GM19397 (cell line): ENCODE measurements at regions not wholly inside any gene's neighbourhood (a gene's known extent, or its start where the extent isn't known, plus 50 kb on each side); places are given as distances from the start of the nearest gene placed in this dataset.

Experiments
- ATAC-seq: cut with Tn5 transposase; IDR thresholded peaks from one replicate; pipeline ENCODE4 v1.9.1; 2021; ENCODE audit warnings: mild to moderate bottlenecking, moderate library complexity; ENCODE audit not compliant: unreplicated experiment

GRCh38 chr14:34247605-34248004 is 214.4 kb downstream of the SPTSSA start:
- ATAC-seq, result no peak

GRCh38 chr14:34246206-34246605 is 215.8 kb downstream of the SPTSSA start:
- ATAC-seq, result no peak

- no peak for ATAC-seq
Measured at GRCh38 chr14:34243401-34243800, 218.6 kb downstream of the SPTSSA start.

GRCh38 chr14:34243001-34243400 is 219.0 kb downstream of the SPTSSA start:
- ATAC-seq, result no peak

DNA sequence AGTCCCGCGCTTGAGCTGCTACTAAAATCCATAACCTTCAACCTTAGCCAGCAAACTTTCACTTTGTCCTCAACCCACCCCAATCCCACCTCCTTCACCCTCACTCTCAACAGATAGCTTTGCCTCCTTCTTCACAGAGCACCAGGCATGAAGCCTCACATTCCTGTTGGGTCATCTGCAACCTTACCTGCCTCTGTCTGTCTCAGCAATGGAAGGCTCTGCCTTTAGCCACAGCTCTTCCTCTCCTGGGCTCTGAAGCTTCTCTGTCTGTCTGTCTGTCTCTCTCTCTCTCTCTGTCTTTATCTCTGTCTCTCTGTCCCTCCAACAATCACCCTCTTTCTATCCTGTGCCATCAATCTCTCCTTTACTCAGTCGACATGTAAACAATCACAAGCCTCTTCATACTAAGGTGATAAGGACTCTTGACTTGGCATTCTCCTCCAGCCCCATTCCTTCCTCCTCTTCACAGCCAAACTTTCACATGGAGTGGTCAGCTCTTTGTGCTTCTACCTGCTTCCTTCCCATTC is 220.8 kb downstream of the SPTSSA start:
- no peak for ATAC-seq

DNA sequence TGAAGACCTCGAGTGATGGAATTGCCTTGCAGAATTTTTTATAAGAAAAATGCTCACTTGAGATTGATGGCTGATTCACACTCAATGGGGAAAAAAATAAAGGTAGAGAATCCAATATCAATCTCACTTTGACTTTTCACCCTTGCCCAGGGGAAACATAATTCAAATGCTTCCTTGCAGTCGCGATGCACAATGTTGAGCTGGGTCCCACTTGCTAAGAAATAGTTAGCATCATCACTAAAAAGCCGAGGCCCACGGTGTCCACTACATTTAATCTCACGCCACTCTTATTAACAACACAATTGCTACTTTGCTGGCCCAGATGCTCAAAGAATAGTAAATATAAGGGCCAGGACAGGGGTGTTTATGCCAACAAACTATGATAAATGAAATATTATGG is 223.4 kb downstream of the SPTSSA start:
- no peak for ATAC-seq

GRCh38 chr14:34237677-34238076 is 224.4 kb downstream of the SPTSSA start:
- ATAC-seq, result no peak

DNA sequence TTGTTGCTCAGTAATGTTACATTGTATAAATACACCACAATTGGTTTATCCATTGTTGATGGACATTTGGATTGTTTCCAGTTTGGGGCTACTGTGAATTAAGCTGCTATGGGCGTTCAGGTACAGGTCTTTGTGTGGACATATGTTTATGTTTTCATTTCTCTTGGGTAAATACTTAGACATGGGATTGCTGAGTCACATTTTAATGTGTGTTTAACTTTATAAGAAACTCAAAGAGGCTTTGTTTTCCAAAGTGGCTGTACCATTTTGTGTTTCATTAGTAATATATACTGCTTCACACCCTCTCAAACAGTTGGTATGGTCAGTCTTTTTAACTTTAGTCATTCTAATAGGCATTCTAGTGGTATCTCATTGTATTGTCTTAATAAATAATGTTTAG is 225.0 kb downstream of the SPTSSA start:
- no peak for ATAC-seq

DNA sequence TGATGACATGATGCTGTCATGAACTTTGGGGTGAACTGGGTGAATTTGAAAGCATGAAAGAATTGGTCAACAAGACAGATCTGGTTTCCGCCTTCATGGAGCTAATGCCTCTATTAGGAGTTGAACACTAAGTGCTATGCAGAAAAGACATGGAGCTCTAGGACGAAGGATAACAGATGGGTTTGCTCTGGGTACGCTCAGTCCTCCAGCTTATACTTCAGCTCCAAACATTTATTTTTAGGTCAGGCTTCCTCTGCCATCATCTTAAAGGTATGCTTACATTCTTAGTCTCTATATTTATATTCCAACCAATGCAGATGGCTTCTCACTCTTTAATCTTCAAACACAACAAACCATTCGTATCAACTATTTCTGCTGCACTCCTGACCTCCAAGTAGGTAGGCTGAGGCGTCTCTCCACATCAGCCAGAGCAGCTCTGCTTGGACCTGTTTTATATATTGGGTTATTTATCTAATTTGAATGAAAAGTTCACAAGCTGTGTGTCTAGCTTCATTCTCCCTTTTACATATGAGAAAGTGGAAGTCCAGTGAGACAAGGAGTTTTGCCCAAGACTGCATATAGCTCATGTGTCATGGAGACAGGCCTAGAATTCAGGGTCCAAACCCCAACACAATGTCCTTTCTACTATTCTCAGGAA is 226.3 kb downstream of the SPTSSA start:
- no peak for ATAC-seq

DNA sequence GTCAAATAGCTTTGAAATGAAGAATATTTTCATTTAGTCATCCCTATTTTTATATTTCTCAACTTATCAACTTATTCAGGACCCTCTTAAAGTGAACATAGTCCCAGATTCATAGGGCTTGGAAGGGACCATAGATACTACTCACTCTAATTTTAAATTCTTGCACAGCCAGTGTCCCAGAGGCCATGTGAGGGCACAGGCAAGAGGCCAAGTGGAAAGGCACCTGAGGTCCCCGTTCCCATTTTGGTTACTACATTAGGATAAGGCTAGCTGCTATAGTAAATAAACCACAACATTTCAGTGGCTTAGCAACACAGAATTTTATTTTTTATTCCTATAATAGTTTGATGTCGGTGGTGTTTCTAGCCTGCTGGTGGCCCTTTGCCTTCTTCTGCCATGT is 227.8 kb downstream of the SPTSSA start:
- no peak for ATAC-seq

DNA sequence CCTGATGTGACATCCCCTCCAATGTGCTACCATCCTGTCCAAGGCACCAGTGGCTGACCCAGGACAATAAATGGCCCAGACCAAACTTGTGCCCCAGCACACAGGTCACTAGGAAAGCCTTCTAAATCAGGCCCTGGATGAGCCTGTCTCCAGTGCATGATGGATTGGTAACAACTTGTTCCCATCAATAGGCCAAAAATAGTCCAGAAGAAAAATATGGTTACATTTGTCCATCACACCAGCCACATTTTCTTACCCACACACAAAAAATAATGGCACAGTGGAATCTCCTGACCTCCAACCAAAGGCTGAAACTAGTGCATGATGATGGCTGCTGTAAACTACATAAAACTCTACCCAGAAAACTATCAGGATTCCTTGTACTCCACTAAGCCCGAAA is 228.4 kb downstream of the SPTSSA start:
- ATAC-seq, result no peak

GRCh38 chr14:34232790-34233189 is 229.2 kb downstream of the SPTSSA start:
- no peak for ATAC-seq

- no peak for ATAC-seq
Measured at GRCh38 chr14:34231626-34232025, 230.4 kb downstream of the SPTSSA start.

DNA sequence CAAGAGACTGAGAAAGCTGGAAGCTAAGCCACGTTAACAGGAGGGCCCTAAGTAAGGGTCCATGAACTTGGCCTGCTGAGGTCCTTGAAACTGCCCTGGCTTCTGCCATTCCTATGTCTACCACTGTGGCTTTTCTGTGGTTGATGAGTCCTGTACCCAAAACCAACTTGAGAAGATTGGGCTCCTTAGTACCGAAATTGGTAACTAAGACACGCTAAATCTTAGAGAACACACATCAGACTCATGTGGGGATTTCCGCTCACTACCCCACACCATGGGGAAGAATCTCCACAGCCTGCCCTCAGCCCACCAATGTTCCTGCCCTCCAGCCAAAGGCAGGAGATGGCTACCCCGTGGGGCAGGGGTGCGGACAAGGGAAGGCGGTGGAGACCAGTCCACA is 232.9 kb downstream of the SPTSSA start:
- ATAC-seq, result no peak

- no peak for ATAC-seq
Measured at GRCh38 chr14:34228650-34228976, 233.4 kb downstream of the SPTSSA start.

- ATAC-seq, result peak; percentile 78
Measured at GRCh38 chr14:34227834-34228649, 234.0 kb downstream of the SPTSSA start.

DNA sequence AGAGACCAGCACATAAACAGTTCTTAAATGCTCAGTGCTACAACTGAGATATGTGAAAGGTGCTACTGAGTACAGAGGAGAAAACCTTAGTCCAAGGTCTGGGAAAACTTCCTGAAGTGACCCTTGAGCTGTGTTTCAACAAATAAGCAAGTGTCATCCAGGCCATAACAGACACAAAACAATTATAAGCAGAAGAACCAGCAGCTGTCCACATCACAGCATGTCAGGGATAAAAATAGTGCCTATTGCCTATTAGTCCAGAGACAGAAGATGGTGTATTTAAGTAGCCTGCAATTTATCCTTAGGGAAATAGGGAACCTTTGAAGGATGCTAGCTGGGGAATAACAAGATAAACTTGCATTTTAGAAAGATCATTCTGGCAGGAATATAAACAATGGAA is 237.8 kb downstream of the SPTSSA start:
- no peak for ATAC-seq

DNA sequence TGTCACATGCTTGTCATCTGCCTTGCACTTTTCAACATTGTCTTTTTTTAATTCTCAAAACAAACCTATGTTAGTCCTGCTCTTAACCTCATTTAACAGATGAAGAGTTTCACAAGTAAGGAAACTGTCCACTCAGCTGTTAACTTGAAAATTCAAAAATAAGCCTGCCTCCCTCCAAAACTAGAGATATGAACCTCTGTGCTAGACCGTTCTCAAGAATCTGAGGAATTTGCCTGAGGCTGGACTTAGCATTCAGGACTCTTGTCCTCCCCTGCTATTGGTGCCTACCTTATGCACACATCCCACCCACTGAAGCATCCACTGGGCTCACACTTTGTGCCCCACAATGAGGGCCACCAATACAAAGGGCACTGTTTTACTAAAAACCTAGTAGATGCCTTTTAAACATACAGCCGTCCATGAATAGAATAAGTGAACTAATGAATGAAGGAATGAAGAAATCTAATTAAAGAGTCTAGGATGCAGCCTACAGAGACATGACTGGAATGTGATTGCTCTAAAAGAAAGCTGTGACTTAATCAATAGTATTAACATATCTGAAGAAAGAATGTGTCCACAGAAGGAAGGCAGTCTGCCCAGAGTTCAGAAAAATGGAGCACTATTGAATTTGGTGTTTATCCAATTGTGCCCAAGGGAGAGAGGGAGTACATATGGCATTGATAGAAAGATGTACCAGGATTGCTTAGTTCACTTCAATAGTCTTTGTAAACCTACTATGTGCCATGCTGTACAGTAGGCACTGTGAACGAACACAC is 238.5 kb downstream of the SPTSSA start:
- no peak for ATAC-seq

DNA sequence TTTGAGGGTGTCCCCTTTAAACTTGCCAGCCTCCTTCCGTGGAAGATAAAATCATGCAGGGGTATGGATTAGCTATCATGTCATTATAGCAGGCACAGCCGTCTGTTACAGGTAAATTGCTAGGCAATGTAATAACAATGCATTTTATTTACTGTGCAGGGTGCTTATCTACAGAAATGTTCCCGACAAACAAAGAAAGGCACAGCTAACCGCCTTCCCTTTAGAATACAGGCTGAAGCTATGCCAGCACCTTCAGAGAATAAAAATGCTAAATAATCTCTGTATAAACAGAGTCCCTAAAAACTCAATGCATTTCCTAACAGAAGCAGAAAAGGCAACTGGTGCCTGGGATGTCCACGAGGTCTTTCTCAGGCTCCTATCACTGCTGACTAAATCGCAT is 239.2 kb downstream of the SPTSSA start:
- ATAC-seq, result no peak

- no peak for ATAC-seq
Measured at GRCh38 chr14:34222122-34222521, 239.9 kb downstream of the SPTSSA start.

DNA sequence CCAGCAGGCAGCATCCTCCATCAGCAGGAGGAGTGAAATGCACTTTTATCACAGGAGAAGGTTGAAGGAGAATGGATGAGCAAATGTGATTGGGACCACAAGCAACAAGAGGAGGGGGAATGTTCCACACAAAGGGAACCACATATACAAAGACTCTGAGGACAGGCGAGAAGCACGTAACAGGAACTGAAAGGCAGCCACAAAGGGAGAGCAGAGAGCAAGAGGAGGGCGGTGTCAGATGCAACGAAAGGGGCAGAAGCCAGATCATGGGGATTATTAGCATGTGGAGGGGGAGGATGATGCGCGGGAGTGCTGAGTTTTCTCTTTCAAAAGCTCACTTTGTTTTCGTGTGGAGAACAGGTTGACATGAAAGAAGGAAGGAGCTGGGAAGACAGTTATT is 241.1 kb downstream of the SPTSSA start:
- ATAC-seq, result peak; percentile 74

GRCh38 chr14:34220378-34220706 is 241.7 kb downstream of the SPTSSA start:
- no peak for ATAC-seq
